PC-9 (cell line): ENCODE measurements at regions not wholly inside any gene's neighbourhood (a gene's known extent, or its start where the extent isn't known, plus 50 kb on each side); places are given as distances from the start of the nearest gene placed in this dataset.

Source experiments
- BruUV-seq: library from RNA; stranded (reverse); fragments of 400-500 nt; replicated peaks from 2 replicates; lab custom pipeline; 2021; lab: Mats Ljungman, UMichigan
- CTCF ChIA-PET: fragments of 300-600 bp; sonication (Branson Sonifier 250); formaldehyde crosslinking; loops from one replicate; lab custom pipeline; 2022; ENCODE audit warnings: antibody characterized with exemption; lab: Charles Lee
- POLR2A ChIA-PET: fragments of 300-600 bp; sonication (Branson Sonifier 250); formaldehyde crosslinking; loops from one replicate; lab custom pipeline; 2022; ENCODE audit warnings: antibody characterized with exemption; ENCODE audit not compliant: unreplicated experiment; lab: Charles Lee
- DNase-seq, 2 experiments: peaks; one replicate each; pipeline versions ENCODE4 v3.0.0 to v3.0.0-alpha.2; 2015 to 2022; ENCODE audit warnings: mixed read lengths in 1 of 2
- H2AFZ ChIP-seq: fragments of 200-600 bp; sonication (generic); 2 replicates; pipeline ENCODE4 v1.8.1; 2017; ENCODE audit warnings: antibody characterized with exemption
- H3F3A ChIP-seq: fragments of 200-600 bp; sonication (generic); 2 replicates; pipeline ENCODE4 v1.8.1; 2017; ENCODE audit warnings: antibody characterized with exemption, mild to moderate bottlenecking, low read depth; ENCODE audit not compliant: insufficient read depth
- H3K27ac ChIP-seq: fragments of 200-600 bp; sonication (generic); 2 replicates; pipeline ENCODE4 v1.6.1; 2016; ENCODE audit warnings: mixed run types
- H3K27me3 ChIP-seq: fragments of 200-600 bp; sonication (generic); 2 replicates; pipeline ENCODE4 v1.6.1; 2016; ENCODE audit warnings: low read depth, mixed run types; ENCODE audit not compliant: insufficient read depth
- H3K36me3 ChIP-seq: fragments of 200-600 bp; sonication (generic); 2 replicates; pipeline ENCODE4 v1.6.1; 2016; ENCODE audit warnings: low read depth, mixed run types
- H3K4me1 ChIP-seq: fragments of 200-600 bp; sonication (generic); replicated peaks from 2 replicates; pipeline ENCODE4 v1.6.1; 2016; ENCODE audit warnings: mixed run types; ENCODE audit not compliant: insufficient read depth
- H3K4me2 ChIP-seq: fragments of 200-600 bp; sonication (generic); 2 replicates; pipeline ENCODE4 v1.6.1; 2017; ENCODE audit warnings: mixed run types
- H3K4me3 ChIP-seq: fragments of 200-600 bp; sonication (generic); 2 replicates; pipeline ENCODE4 v1.6.1; 2016; ENCODE audit warnings: mixed run types
- H3K79me2 ChIP-seq: fragments of 200-600 bp; sonication (generic); 2 replicates; pipeline ENCODE4 v1.6.1; 2017; ENCODE audit warnings: low read depth, mixed run types
- H3K9me2 ChIP-seq: fragments of 200-600 bp; sonication (generic); 2 replicates; pipeline ENCODE4 v1.8.1; 2017; ENCODE audit warnings: mild to moderate bottlenecking; ENCODE audit not compliant: insufficient read depth
- H3K9me3 ChIP-seq: fragments of 200-600 bp; sonication (generic); 2 replicates; pipeline ENCODE4 v1.8.1; 2016; ENCODE audit warnings: low read depth; ENCODE audit not compliant: insufficient read depth
- H4K20me1 ChIP-seq: fragments of 200-600 bp; sonication (generic); 2 replicates; pipeline ENCODE4 v1.8.1; 2017; ENCODE audit not compliant: insufficient read depth
- CTCF ChIP-seq: fragments of 200-600 bp; sonication (generic); conservative IDR thresholded peaks from 2 replicates; pipeline ENCODE4 v1.6.1; 2017; ENCODE audit warnings: mixed run types, antibody characterized with exemption, mild to moderate bottlenecking, moderate library complexity
- EZH2 ChIP-seq: fragments of 200-600 bp; sonication (generic); IDR thresholded peaks from 2 replicates; pipeline ENCODE4 v1.8.0; 2017; ENCODE audit warnings: antibody characterized with exemption, low read depth
- intact Hi-C: fragments of 100-400 bp; cut with micrococcal nuclease; formaldehyde crosslinking; loops from one replicate; pipeline ENCODE4 v1.10.0; 2022; ENCODE audit not compliant: unreplicated experiment

DNA sequence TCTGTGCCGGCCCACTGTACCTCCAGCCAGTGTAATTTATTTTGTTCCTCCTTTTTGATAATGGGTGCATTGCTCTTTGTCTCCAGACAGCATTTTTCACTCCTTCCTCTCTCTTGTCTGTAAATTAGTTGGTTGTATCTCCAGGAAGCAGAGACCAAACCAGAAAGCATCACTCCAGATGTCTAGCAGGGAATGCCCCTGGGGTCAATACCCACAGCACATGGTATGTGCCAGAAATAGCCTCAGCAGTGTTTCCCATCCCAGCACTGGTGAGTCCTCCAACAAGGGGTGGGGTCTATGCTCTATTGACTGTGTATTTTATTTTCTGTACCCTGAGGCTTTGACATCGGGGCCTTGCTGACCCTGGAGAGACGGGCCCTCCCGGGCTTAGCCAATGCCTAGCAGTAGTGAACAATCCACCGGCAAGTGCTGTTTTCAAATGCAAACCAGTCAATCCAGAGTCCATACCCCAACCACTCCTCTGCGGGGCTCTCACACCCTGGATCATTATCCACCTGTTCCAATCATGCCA, 50.2 kb upstream of the FZD10 start:
- H3K9me2 ChIP-seq, result no peaks in the 10 kb centered on the region
- no peaks in the 10 kb centered on the region for H3K9me3 ChIP-seq
- no peak overlapping the region for H3K4me2 ChIP-seq
- no peaks in the 10 kb centered on the region for H3F3A ChIP-seq
- POLR2A ChIA-PET, result no interaction called here
- no peaks in the 10 kb centered on the region for H3K4me1 ChIP-seq
- no peaks in the 10 kb centered on the region for H3K79me2 ChIP-seq
- H3K27ac ChIP-seq, result no peak overlapping the region
- H2AFZ ChIP-seq, result no peak overlapping the region
- no peaks in the 10 kb centered on the region for H3K36me3 ChIP-seq
- peaks cover 80% of the 10 kb centered on the region for H3K27me3 ChIP-seq
- no TSS peak for BruUV-seq
- H4K20me1 ChIP-seq, result no peaks in the 10 kb centered on the region
- no peak for DNase-seq
- TF ChIP-seq EZH2, result no peak
- TF ChIP-seq CTCF, result no peak
- H3K4me3 ChIP-seq, result no peak overlapping the region
- intact Hi-C loops, result no loop called here
- CTCF ChIA-PET, result no interaction called here
